A673 (cell line): ENCODE measurements at regions not wholly inside any gene's neighbourhood (a gene's known extent, or its start where the extent isn't known, plus 50 kb on each side); places are given as distances from the start of the nearest gene placed in this dataset.

Experiments
- CTCF ChIP-seq: fragments of 300-800, 200-600 bp; sonication (generic); conservative IDR thresholded peaks from 2 replicates; pipeline ENCODE4 v1.5.1; 2017; ENCODE audit warnings: low read depth, mild to moderate bottlenecking, antibody characterized with exemption, low read length, moderate library complexity, mixed read lengths
- EZH2 ChIP-seq: fragments of 200-600 bp; sonication (generic); IDR thresholded peaks from 2 replicates; pipeline ENCODE4 v1.6.1; 2017; ENCODE audit warnings: borderline replicate concordance, low read depth, mild to moderate bottlenecking, mixed read lengths, antibody characterized with exemption, low read length; ENCODE audit not compliant: poor library complexity, severe bottlenecking

GRCh38 chr7:11237742-11238141 is 264.1 kb downstream of the PHF14 start:
- TF ChIP-seq CTCF (no peak), EZH2 (no peak)
